Endothelial cell of umbilical vein (primary cell): ENCODE measurements at regions not wholly inside any gene's neighbourhood (a gene's known extent, or its start where the extent isn't known, plus 50 kb on each side); places are given as distances from the start of the nearest gene placed in this dataset.

Experiments used
- CTCF ChIP-seq, 2 donors: IDR thresholded peaks; 1 replicate in 1 of 2; 2 replicates in 1 of 2; pipeline ENCODE4 v1.5.1; 2011; ENCODE audit warnings: low read length in 2 of 2, mild to moderate bottlenecking in 2 of 2, moderate library complexity in 2 of 2, control low read depth in 1 of 2, inconsistent platforms in 1 of 2, low read depth in 1 of 2; ENCODE audit not compliant: insufficient read depth in 1 of 2; ENCODE audit errors: extremely low read depth in 1 of 2
- EZH2 ChIP-seq: IDR thresholded peaks from 2 replicates; pipeline ENCODE4 v1.6.1; 2012; ENCODE audit warnings: borderline replicate concordance, low read depth, mild to moderate bottlenecking, moderate library complexity, low read length, inconsistent platforms; ENCODE audit not compliant: severe bottlenecking
- POLR2A ChIP-seq: IDR thresholded peaks from 2 replicates; pipeline ENCODE4 v1.6.1; 2012; ENCODE audit warnings: low read depth, mild to moderate bottlenecking, control low read depth, low read length
- POLR2AphosphoS5 ChIP-seq: IDR thresholded peaks from 2 replicates; pipeline ENCODE4 v1.6.1; 2012; ENCODE audit warnings: low read depth, mild to moderate bottlenecking, control low read depth, low read length, moderate library complexity; ENCODE audit not compliant: insufficient read depth

- TF ChIP-seq POLR2A = no peak
- TF ChIP-seq CTCF (IDR thresholded peaks at IDR 0.05; ENCODE audit: extremely low read depth in 1 of 2, insufficient read depth in 1 of 2, low read depth in 1 of 2, low read length in 2 of 2) = no peak
- TF ChIP-seq EZH2 = no peak
- no peak for TF ChIP-seq POLR2AphosphoS5
Measured at GRCh38 chr1:201751872-201752271, 77.1 kb upstream of the IPO9 start.
